CD4-positive, alpha-beta T cell treated with Interleukin-17A for 4 hours (primary cell): ENCODE measurements at regions not wholly inside any gene's neighbourhood (a gene's known extent, or its start where the extent isn't known, plus 50 kb on each side); places are given as distances from the start of the nearest gene placed in this dataset.
"Not testable (repeated sequence)": the region's sequence is repeated elsewhere in the genome, so short reads cannot be mapped to it uniquely, and the experiment has no call there.

Source experiments
- DNase-seq: peaks from one replicate; pipeline ENCODE4 v3.0.0-alpha.2; 2020; ENCODE audit warnings: mixed read lengths

DNA sequence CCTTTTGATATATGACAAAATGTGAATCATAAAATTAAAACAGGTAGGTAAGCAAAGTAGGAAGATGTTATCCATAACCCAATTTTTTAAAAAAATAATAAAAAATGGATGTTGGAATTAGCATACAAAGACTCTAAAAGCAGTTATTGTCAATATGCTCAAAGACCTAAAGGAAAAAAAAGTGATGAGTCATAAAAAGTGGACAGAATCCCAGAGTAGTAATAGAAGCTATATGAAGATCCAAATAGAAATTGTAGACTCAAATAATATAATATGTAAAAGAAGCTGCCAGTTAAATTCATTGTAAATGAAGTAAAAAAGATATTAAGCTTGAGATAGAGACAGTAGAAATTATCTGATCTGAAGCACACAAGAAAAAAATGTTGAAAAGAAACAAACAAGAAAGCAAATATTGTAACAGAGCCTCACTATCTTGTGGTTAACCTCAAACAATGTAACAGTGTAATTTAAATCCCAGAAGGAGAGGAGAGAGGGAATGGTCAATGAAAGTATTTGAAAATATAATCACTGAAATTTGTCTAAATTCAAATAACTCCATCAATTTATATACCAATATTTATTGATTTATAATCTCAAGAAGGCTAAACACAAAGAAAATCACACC is 773.4 kb upstream of the RAG2 start:
- no peak for DNase-seq

DNA sequence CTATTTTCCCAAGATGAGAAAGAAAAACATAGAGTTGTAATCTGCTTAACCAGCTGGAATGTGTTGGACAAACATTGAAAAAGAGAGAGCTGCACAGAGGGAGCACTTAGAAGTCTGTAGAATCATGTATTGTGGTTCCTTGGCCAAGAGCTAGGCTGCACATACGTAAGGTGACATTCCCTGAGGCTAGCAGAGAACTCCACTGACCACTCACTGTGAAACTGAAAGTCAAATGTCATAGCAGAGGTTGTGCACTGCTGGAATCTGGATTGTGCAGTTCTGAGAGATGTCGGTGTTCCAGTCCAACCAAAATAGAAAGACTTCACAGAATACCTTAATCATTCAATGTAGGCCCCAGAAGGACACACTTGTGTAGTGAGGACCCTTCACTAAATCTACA is 772.8 kb upstream of the RAG2 start:
- DNase-seq: no peak

DNA sequence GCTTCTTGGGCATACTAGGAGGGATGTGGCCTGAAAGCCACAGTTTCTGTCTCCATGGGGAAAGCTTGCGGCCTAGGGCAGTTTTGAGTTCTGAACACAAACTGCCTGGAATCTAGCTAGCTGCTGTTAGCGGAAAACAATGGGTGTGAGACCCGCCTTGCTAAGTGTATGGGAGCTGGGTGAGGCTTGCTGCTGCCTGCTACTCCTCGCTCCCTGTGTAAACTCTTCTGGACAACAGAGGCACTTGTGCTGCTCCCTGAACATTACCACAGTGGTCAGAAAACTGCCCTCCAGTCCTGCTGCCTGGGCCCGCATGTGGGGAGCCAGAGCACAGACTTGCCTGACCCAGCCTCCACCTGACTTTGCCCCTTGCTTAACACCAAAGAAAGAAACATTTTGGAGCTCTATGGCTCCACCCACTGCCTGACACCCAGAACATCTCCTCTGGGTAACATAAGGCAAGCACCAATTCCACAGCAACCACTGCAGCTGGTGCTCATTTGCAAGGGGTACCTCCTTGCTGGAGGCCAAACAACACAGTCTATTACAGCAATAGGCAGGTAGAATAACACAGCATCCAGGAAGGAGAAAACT is 766.3 kb upstream of the RAG2 start:
- DNase-seq: no peak

DNA sequence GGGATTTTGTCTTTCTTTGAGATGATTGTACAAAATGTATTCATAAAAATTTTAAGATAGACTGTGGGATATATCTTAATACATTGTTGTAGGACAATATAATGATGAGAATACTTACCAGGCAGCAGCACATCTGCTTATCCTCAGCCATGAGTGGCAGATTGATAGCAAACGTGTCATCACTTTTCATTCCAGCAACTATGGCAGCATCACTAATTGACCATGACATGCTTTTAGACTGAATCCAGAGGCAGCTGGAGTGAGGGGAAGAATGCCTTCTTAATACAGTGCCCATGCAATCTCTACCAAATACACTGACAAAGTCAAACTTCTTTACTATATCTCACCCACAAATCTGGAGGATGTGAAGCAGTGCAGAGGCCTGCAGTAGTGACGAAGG is 755.2 kb upstream of the RAG2 start:
- DNase-seq: no peak

DNA sequence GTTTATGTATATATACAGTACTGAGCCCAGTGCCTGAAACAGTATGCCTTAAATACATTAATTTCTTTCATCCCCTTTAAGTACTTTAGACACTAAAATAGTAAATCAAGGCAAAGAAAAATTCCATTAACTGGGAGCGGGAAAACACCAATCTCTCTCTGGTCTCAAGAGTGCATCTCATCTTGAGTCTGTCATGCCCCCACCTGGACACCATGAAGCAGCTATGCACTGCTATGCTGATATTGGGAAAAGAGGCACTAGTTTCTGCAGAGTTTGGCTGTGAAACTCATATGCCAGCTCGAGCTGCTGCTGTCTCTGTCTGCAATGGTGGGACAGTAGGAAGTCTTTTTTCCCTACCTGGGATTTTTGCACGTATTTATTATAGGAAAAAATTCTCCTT is 754.4 kb upstream of the RAG2 start:
- no peak for DNase-seq

DNA sequence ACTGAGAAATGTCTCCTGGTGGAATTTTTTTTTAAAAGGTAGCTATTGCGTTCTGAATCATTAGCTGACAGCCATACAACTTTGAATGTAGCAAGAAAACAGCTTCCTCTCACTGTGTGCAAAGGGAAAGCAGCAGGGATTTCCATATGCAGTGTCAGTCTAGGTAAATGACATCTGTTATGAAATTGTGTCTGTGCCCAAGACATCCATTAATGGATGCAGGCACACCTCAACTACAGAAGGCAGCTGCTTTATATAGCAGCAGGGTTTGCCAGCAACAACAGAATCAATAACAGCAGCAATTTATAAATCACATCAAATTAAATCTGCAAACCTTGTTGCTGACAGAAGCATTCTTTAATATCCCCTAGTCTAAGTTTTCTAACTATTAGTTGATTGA is 745.3 kb upstream of the RAG2 start:
- no peak for DNase-seq

DNA sequence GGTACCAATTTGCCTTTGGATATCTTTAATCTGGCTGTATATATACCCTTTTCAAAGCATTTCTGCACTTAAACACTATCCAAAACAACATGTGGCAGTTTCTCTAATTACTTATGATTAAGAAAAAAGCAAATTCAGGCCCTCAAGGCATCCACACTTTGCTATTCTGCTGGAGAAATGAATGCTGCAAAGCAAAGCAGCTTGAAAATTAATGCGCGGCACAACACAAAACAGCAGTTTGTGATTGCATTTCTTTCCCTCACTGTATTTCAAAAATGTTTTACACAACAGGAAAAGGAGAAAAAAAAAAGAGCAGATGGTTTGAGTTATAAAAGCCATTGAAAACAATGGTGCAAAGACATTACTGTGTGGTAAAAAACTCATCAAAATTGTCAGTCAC is 738.4 kb upstream of the RAG2 start:
- DNase-seq: no peak

DNA sequence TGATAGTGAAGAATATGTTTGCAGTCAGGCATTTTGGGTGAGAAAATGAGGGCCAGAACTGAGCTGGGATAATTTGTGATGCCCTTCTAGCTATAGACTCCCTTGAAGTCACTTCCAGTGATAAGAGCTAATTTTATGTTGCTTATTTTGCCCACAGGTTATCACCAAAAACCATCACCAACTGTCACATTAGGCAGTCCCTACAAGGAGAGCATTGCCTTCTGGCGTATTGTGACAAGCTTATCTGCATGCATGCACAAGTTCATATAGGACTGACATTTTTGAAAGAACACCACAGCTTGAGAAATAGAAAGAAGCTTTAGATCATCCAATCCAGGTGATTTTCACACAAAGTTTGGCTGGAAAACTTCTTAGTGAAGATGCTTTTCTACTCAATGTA is 735.3 kb upstream of the RAG2 start:
- DNase-seq: no peak

DNA sequence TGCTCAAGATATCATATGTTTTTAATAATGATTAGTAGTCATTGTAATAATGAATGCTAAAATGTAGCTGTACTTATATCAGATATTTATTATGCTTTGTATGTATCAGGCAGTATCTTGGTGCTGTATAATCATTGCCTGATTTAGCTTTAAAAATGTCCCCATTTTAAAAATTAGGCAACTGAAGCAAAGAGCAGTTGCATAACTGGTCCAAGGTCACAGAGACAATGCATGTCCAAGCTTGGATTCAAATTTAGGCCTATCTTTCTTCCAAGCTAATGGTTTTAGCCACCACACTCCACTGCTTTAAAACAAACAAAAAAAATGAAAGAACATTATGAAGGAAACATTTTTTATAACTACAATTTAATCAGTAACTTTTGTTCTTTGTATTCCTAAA is 725.8 kb upstream of the RAG2 start:
- no peak for DNase-seq

DNA sequence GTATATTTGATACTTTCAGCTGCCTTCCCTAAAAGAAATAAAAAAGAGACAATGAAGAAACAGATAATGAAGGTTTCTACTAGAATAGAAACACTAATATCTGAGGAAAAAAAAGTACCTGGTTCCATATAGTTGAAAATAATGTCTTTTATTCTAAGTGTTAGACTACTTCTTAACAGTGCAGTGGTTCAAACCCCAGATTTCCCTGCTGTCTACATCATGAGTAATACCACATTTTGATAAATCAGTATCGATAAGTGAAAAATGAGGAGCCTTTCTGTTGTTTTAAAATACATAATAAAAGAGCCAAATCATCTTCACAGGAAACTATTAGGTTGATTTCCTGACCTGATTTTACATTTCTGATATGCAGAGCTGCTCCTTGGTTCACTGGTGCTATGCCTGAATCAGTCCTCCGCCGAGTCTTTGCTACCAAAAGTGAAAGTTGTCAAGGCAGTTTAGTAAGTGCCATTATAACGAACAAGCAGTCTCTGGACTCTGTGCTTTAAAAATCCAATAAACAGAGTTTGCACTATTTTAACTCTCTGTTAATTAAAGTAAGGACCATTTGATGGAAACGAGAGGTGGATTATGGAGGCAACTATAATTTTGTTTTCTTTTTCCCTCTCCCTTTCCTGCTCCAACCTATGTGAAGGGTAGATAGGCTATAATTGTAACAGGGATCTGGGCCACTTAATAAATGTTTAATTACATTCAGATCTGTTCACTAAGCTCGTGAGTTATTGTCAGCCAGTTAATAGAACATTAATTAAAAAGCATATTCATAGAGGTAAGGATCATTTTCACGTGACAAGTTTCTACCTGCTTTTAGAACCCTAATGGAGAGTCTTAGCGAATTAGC is 724.5 kb upstream of the RAG2 start:
- DNase-seq: no peak

DNA sequence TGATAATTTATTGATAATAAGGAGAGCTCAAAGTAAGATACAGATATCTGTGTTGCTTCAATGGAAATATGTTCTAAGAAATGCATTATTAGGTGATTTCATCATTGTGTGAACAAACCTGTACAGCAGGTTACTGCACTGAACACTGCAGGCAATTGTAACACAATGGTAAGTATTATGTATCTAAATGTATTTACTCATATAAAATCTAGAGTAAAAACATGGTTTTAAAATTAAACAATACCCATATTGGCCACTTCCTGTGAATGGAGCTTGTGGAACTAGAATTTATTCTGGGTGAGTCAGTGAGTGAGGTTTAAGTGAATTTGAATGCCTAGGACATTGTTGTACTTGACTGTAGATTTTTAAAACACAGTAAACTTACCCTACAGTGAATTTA is 722.9 kb upstream of the RAG2 start:
- DNase-seq: no peak

DNA sequence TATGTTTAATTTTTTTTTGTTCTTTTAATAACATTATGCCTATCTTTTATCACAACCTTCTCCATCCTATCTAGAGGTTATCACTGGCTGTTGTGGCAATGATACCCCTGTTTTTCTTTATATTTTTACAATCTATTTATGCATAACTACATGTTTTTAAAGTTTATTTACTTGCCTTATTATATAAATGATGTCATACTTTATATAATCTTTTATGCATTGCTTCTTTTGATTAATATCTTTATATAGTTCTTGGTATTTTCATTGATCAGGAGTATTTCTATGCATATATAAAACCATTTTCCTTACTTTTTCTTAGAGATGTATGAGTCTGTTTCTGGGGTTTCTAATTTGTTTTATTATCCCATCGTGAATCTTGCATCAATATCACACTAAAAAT is 719.8 kb upstream of the RAG2 start:
- no peak for DNase-seq

DNA sequence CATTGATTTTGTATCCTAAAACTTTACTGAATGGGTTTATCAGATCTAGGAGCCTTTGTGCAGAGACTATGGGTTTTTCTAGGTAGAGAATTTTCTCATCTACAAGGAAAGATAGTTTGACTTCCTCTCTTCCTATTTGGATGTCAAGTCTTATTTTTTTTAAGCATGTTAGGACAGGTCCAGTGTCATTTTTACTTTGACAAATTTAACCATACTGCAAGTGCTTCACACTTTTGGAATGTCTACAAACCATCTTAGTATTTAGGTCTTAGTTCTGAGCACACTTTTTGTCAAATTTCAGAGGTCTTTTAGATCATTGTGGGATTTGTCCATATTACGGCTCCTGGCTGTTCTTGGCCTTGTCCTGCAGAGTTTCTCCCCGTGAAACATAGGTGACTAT is 715.2 kb upstream of the RAG2 start:
- DNase-seq: no peak

DNA sequence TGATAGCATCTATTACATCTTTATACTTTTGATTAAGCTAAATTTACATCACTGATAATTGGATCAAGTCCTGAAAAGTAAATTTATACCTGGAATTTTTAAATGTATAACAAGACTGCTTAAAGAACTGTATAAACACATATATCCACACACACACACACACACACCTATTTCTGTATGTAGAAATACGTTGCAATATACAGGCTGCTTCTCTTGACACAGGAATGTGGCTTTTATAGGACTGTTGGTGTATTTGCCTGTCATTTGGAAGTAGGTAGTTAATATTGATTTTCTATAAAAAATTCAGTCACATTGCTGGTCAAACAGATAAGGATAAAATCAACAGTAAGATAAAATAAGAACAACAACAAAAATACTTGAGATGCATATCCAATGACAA is 708.5 kb upstream of the RAG2 start:
- DNase-seq: no peak

DNA sequence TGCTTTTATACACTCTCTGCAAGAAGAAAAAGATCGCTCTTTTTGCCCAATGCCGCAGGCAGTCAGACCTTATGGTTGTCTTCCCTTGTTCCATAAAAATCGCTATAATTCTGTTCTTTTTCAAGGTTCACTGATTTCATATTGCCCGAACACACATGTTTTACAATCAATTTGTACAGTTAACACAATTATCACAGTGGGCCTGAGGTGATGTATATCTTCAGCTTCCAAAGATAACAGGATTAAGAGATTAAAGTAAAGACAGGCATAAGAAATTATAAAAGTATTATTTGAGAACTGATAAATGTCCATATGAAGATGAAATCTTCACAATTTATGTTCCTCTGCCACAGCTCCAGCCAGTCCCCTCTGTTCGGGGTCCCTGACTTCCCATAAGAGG is 703.4 kb upstream of the RAG2 start:
- not testable (repeated sequence) for DNase-seq

DNA sequence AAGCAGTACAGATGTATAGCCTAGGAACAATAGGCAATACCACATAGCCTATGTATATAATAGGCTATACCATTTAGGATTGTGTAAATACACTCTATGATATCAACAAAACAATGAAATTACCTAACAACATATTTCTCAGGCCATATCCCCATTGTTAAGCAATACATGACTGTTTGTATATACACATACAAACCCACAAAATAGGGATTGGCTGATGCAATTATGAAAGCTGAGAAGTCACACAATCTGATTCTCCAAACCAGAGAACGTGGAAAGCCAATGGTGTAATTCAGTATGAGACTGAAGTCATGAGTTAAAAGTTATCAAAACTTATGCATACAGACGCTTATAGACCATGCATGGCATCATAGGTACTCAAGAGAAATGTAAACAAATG is 700.1 kb upstream of the RAG2 start:
- DNase-seq: no peak

DNA sequence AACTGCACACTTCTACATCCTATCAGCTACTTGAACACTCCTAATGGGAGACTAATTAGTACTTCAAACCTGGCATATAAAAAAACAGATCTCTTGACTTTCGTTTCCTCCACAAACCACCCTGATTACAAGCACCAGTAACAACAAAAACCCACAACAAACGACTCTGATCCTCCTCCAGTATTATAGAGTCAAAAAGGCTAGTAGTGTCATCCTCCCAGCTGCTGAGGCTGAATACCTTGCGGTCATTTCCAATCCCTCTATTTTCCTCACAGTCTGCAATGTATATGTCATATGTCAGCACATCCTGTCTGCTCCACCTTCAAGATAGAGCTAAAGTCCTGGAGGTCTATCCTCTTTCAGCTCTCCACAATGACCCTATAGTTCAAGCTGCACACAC is 688.9 kb upstream of the RAG2 start:
- no peak for DNase-seq

DNA sequence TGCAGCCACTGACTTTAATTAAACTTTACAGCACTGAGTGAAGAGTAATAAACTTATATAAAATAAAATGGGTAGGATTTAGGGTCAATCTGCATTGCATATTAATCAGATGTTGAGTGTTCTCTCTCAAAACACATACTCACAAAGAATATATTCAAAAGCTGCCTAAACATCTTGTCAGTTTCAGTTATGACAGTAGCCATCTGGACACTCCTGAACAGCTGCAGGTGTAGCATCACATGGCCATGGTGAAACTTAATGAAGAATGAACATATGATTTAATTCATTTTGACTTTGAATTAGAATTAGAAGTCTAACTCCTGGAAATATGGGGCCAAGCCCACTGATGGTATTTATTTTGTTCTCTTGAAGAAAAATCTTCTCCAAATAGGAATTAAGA is 684.3 kb upstream of the RAG2 start:
- no peak for DNase-seq

DNA sequence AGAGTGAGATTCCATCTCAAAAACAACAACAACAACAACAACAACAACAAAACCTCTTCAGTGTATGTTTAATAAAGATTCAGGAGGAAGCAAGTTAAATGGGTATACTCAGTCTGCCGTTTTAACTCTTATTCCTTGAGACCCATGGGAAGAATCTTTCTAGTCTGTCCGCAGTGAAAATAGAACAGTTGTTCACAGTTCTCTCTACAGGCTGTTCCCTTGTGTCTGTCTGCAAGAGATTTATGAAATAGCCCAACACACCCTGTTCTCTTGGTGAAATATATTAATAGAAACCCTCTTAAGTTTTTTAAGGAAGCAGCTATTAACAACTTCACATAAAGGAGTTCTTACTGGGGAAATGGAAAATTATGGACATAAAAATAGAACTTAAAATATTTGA is 682.2 kb upstream of the RAG2 start:
- DNase-seq: no peak

DNA sequence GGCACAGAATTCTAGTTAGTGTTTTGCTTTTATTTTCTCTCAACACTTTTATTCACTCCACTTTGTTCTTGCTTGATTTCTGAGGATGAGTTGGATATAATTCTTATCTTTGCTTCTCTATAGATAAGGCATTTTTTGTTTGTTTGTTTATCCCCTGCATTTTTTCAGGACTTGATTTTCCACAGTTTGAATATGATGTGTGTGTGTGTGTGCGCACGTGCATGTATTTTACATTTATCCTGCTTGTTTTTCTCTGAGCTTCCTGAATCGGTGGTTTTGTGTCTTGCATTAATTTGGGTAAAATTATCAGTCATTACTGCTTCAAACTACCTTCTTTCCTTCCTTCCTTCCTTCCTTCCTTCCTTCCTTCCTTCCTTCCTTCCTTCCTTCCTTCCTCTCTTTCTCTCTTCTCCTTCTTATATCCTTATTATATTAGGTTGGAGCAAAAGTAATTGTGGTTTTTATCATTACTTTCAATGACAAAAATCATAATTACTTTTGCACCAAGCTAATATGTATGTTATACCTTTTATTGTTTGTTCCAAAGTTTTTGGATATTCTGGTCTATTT is 679.9 kb upstream of the RAG2 start:
- no peak for DNase-seq

DNA sequence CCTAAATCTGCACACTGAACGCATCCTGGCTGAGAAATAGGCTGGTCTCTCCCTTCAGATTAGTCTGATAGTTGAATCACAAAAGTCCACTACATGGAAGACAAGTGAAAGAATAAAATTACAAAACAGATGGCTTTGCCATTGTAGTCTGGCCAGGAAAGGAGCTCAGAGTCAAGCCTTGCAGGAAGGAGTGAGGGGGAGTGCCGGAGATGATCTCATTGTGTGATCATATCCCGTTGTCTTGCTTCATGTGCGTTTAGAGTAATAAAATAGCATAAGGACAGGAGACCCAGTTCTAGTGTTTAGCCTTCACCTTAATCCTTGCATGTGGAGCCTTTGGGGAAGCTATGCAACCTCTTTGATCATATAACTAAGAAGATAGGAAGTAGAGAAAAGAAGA is 666.7 kb upstream of the RAG2 start:
- DNase-seq: no peak

DNA sequence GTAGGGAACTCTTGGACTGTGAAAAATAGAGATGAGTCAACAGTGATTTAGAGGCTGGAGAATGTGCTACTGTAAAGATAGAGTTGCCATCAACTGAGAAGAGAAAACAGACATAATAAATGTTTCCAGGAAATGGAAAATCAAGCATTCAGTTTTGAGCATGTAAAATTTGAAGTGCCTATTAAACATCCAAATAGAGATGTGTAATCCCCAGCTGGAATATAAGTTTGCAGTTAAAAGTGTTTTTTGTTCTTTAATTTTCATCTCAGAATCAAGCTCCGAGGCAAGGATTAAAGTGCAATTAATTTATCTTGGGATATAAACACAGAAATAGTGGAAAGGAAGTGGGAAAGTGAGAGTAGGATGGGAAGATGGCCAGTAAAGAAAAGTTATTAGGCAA is 666.0 kb upstream of the RAG2 start:
- DNase-seq: no peak

DNA sequence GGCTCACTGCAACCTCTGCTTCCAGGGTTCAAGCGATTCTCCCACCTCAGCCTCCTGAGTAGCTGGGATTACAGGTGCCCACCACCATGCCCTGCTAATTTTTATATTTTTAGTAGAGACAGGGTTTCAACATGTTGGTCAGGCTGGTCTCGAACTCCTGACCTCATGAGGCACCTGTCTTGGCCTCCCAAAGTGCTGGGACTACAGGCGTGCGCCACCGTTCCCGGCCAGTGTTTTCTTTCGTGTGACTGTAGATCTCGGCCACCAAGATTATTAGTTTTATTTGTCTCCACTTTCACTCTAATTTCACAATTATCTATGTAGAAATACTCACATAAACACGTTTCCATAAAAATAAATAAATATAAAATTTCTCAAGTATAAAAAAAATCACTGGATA is 665.4 kb upstream of the RAG2 start:
- DNase-seq: not testable (repeated sequence)

DNA sequence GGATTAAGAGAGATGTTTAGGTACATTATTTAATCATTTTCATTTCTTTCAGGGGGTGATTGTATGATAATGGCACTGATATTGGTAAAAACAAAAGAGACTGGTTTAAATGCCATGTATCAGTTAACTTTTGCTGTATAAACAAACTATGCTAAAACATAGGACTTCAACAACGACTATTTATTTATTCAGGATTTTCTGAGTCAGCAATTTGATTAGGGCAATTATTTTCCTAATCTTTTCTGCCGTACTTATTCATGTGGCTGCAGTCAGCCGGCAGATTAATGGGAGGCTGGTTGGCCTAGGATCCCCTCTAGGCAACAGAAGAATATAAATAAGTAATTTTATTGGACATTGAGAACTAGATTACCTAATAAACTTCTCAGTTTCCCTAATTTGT is 661.7 kb upstream of the RAG2 start:
- DNase-seq: no peak
